Esophagus mucosa (tissue), 1 donor: ENCODE measurements at regions not wholly inside any gene's neighbourhood (a gene's known extent, or its start where the extent isn't known, plus 50 kb on each side); places are given as distances from the start of the nearest gene placed in this dataset.

Experiments
- ATAC-seq: fragments of 200-7000 bp; cut with Tn5 transposase; one replicate; pipeline ENCODE4 v1.9.1; 2020
- donor health status: DM: yes; HTN: yes; CAD: no.

DNA sequence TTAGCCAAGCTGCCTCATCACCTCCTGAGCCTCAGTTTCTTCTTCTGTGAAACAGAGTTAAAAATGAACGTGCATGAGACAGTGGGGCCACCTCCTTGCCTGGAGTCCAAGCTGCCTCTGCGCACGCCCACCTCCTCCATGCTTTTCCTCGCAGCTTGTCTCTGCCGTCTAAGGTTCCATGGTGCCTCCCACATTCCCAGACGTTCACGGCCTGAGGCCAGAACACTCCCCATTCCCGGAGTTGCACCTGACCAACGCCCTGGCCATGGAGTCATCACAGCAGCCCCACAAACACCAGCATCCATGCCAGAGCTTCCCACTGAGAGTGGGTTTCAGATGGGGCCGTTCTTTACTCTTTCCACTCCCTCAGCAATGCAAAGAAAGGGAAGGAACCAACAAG, 183.0 kb upstream of the FOXF1 start:
- no peak for ATAC-seq

- no peak for ATAC-seq
Measured at GRCh38 chr16:86330906-86331305, 179.4 kb upstream of the FOXF1 start.

DNA sequence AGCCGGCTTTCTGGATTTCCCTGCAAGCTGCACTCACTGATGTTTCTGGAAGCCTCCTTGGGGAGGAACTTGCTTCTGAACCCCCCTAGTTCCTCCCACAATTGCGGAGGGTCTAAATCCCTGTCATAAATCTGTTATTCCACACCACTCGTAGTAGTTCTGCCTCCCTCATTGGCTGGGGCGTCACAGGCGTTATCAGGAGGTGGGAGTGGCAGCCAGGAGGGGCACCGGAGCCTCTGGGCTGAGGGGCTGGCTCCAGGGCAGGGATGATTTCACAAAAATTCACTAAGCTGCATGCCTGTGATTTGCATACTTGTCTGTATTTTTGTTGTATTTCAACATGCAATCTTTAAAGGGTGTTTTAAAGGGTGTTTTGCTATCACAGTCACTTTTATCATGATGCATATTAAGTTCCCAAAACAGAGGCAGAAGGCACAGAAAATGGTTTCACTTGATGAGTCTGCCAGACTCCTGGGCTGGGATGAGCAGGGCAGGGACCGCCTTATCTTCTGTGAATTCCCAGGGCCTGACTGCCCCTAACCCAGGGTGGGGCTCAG, 176.2 kb upstream of the FOXF1 start:
- ATAC-seq, result no peak

DNA sequence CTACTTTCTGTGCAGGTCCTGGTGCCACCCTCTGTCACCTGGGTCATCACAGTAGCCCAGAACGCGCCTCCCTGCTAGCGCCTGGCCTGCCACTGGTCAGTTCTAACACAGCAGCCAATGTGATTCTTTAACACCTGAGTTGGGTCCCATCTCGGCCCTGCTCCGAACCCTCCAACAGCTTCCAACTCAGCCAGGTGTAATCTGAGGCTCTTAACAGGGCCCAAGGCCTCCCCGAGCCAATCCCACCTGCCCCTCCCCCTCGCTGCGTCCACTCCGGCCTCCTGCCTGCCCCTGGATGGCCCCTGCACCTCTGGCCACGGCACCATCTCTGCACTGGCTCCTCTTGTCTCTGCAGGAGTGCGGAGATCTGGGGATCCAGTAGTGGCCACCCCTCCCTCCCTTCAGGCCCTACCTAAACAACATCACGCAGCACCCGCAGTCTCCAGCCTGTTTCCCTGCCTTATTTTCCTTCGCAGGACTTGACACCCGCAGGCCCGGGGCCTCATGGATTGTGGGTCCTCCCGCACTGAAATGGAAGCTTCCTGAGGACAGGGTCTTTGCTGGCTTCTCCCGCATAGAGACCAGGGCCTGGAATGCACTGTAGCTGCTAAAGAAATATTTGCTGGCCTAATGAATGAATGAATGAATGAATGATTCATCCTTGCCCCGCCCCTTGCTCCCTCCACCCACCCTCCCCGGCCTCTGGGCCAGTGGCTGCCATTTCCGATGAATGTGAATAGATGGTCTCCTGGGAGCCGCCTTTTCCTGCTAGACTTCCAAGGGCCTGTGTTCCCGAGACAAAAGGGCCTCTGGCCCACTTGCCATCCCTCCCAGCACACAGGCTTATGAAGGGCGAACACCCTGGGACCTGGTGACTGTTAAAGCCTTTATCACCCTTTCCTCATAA, 174.8 kb upstream of the FOXF1 start:
- no peak for ATAC-seq

DNA sequence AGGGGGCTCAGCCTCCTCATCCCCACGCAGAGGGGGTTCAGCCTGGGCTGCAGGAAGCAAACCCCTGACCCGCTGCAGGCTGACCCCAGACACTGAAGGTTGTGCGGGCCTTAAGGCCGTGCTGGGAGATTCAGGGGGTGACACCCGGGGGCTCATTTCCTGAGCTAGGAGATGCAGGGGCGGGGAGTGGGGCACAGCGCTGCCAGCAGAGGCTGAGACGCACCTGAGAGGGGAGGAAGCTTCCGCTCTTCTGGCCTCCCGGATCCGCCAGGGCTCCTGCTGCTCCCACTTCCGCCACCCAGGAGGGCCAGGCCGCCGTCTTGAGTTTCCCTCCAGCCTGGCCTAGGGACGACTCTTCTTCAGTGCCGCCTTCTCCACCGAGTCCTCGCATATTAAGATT, 173.2 kb upstream of the FOXF1 start:
- no peak for ATAC-seq

DNA sequence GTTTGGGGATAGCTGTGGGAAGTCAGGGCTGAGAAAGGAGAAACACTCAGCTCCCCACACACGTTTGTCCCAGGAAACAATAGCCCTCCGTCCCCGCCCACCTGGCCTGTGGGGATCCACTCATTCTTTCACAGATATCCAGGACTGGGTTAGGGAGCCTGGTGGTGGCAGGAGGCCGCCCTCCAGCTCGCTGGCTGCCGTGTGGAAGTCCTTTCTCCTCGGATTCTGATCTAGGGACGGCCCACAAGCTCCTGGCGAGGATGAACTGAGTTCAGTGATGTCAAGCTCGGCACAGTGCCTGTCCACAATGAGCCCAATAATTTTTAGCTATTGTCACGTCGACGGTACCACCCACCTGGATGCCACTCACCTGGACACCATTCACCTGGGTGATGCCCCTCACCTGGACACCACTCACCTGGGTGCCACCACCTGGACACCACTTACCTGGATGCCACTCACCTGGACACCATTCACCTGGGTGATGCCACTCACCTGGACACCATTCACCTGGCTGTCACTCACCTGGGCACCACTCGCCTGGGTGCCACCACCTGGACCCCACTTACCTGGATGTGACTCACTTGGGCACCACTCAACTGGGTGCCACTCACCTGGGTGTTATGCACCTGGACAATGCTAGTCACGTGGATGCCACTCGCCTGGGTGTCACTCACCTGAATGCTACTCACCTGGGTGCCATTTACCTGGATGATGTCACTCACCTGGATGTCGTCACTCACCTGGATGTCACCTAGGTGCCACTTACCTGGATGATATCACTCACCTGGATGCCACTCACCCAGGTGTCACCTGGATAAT, 172.5 kb upstream of the FOXF1 start:
- peak; percentile 12 for ATAC-seq

DNA sequence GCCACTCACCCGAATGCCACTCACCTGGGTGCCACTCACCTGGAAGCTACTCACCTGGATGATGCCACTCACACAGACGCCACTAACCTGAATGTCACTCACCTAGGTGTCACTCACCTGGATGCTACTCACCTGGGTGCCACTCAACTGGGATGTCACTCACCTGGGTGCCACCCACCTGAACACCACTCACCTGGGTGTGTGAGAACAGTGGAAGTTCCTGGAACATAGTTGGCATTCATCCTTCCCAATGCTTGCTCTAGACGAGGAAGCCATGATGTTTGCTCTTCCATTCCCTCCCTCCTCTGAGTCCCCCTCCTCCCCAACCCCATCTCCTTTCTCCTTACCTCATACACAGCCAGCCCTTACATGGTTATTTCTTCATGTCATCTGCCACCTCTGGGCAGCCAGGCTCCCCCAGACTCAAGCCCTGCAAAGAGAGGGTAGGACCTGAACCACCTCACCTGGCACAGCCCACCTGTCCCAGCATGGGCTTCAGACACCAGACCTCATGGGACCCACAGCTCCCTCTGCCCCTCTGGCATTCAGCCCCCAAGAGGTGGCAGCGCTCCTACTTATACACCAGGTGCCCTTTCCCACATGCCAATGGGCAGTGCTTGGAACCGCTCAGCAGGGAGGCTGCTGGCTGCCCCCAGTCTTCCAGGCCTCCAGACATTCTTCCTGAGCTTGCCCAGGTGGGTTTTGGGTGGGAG, 171.8 kb upstream of the FOXF1 start:
- ATAC-seq, result peak; percentile 14

- ATAC-seq, result no peak
Measured at GRCh38 chr16:86342161-86342834, 168.0 kb upstream of the FOXF1 start.

DNA sequence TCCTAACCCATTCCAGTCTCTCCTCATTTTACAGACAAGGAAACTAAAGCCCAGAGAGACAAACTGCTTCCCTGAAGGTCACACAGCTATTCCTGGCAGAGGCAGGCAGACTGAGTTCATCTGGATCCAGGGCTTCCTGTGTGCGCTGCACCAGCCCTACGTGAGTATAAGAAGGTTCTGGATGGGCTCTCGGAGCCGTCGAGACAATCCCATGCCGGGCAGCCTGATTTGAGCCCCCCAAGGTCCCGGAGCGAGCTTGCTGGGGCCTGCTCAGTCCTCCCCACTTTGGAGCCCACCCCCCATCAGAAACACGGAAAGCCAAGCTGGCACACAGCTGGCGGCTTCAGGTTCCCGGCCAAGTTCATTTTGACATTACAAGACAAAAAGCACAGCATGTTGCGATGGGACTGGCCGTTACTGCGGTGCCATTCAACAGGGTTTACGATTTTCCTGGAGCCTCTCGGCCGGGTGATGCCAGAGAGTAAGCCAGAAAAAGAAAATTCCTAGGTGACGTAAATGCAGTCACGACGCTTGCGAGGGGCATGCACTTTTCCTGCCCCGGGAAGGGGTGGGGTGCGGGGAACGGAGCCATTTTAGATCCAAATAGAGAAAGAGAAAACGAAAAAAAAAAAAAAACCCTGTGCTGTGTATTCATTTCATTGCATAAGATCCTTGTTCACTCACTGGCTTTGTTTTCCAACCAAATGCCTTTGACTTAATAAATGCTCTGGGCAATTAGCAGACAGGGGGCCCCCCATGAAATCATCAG, 167.1 kb upstream of the FOXF1 start:
- ATAC-seq, result no peak

- ATAC-seq, result no peak
Measured at GRCh38 chr16:86343796-86344585, 166.3 kb upstream of the FOXF1 start.

GRCh38 chr16:86344586-86344871, 165.8 kb upstream of the FOXF1 start:
- no peak for ATAC-seq

GRCh38 chr16:86344881-86345280, 165.4 kb upstream of the FOXF1 start:
- no peak for ATAC-seq

- no peak for ATAC-seq
Measured at GRCh38 chr16:86345516-86345915, 164.8 kb upstream of the FOXF1 start.

GRCh38 chr16:86346034-86346433, 164.3 kb upstream of the FOXF1 start:
- no peak for ATAC-seq

DNA sequence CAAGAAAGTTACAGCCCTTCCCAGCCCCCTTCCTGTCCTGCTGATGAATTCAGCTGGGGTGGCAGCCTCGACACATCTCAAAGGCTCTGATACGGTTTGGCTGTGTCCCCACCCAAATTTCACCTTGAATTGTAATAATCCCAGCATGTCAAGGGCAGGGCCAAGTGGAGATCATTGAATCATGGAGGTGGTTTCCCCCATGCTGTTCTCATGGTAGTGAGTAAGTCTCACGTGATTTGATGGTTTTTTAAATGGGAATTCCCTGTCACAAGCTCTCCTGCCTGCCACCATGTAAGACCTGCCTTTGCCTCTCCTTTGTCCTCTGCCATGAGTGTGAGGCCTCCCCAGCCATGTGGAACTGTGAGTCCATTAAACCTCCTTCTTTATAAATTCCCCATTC, 163.2 kb upstream of the FOXF1 start:
- no peak for ATAC-seq

- no peak for ATAC-seq
Measured at GRCh38 chr16:86347916-86348555, 162.3 kb upstream of the FOXF1 start.

GRCh38 chr16:86349338-86349900, 160.9 kb upstream of the FOXF1 start:
- ATAC-seq, result no peak

DNA sequence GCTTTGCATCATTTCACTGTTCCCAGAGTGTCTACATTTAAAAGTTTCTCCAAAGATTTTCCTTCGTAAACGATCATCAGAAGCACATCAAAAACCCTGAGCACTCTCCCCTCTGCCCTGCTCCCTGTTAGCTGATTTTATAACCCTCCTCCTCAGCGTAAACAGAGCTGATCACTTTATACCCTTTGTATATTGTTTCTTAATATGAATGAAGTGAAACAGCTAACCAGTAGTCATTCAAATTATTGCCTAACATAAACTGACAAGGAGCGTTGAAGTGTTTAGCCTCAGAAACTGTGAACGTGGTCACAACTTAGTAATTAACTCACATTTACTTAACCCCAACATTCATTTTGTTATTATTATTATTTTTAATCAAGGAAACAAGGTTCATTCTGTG, 160.0 kb upstream of the FOXF1 start:
- no peak for ATAC-seq

GRCh38 chr16:86351041-86351784, 159.1 kb upstream of the FOXF1 start:
- ATAC-seq, result no peak
